PC-9 (cell line): ENCODE measurements at regions not wholly inside any gene's neighbourhood (a gene's known extent, or its start where the extent isn't known, plus 50 kb on each side); places are given as distances from the start of the nearest gene placed in this dataset.

Source experiments
- BruUV-seq: library from RNA; stranded (reverse); fragments of 400-500 nt; replicated peaks from 2 replicates; lab custom pipeline; 2021; lab: Mats Ljungman, UMichigan
- CTCF ChIA-PET: fragments of 300-600 bp; sonication (Branson Sonifier 250); formaldehyde crosslinking; loops from one replicate; lab custom pipeline; 2022; ENCODE audit warnings: antibody characterized with exemption; lab: Charles Lee
- POLR2A ChIA-PET: fragments of 300-600 bp; sonication (Branson Sonifier 250); formaldehyde crosslinking; loops from one replicate; lab custom pipeline; 2022; ENCODE audit warnings: antibody characterized with exemption; ENCODE audit not compliant: unreplicated experiment; lab: Charles Lee
- DNase-seq, 2 experiments: peaks; one replicate each; pipeline versions ENCODE4 v3.0.0 to v3.0.0-alpha.2; 2015 to 2022; ENCODE audit warnings: mixed read lengths in 1 of 2
- H2AFZ ChIP-seq: fragments of 200-600 bp; sonication (generic); 2 replicates; pipeline ENCODE4 v1.8.1; 2017; ENCODE audit warnings: antibody characterized with exemption
- H3F3A ChIP-seq: fragments of 200-600 bp; sonication (generic); 2 replicates; pipeline ENCODE4 v1.8.1; 2017; ENCODE audit warnings: antibody characterized with exemption, mild to moderate bottlenecking, low read depth; ENCODE audit not compliant: insufficient read depth
- H3K27ac ChIP-seq: fragments of 200-600 bp; sonication (generic); 2 replicates; pipeline ENCODE4 v1.6.1; 2016; ENCODE audit warnings: mixed run types
- H3K27me3 ChIP-seq: fragments of 200-600 bp; sonication (generic); 2 replicates; pipeline ENCODE4 v1.6.1; 2016; ENCODE audit warnings: low read depth, mixed run types; ENCODE audit not compliant: insufficient read depth
- H3K36me3 ChIP-seq: fragments of 200-600 bp; sonication (generic); 2 replicates; pipeline ENCODE4 v1.6.1; 2016; ENCODE audit warnings: low read depth, mixed run types
- H3K4me1 ChIP-seq: fragments of 200-600 bp; sonication (generic); replicated peaks from 2 replicates; pipeline ENCODE4 v1.6.1; 2016; ENCODE audit warnings: mixed run types; ENCODE audit not compliant: insufficient read depth
- H3K4me2 ChIP-seq: fragments of 200-600 bp; sonication (generic); 2 replicates; pipeline ENCODE4 v1.6.1; 2017; ENCODE audit warnings: mixed run types
- H3K4me3 ChIP-seq: fragments of 200-600 bp; sonication (generic); 2 replicates; pipeline ENCODE4 v1.6.1; 2016; ENCODE audit warnings: mixed run types
- H3K79me2 ChIP-seq: fragments of 200-600 bp; sonication (generic); 2 replicates; pipeline ENCODE4 v1.6.1; 2017; ENCODE audit warnings: low read depth, mixed run types
- H3K9me2 ChIP-seq: fragments of 200-600 bp; sonication (generic); 2 replicates; pipeline ENCODE4 v1.8.1; 2017; ENCODE audit warnings: mild to moderate bottlenecking; ENCODE audit not compliant: insufficient read depth
- H3K9me3 ChIP-seq: fragments of 200-600 bp; sonication (generic); 2 replicates; pipeline ENCODE4 v1.8.1; 2016; ENCODE audit warnings: low read depth; ENCODE audit not compliant: insufficient read depth
- H4K20me1 ChIP-seq: fragments of 200-600 bp; sonication (generic); 2 replicates; pipeline ENCODE4 v1.8.1; 2017; ENCODE audit not compliant: insufficient read depth
- CTCF ChIP-seq: fragments of 200-600 bp; sonication (generic); conservative IDR thresholded peaks from 2 replicates; pipeline ENCODE4 v1.6.1; 2017; ENCODE audit warnings: mixed run types, antibody characterized with exemption, mild to moderate bottlenecking, moderate library complexity
- EZH2 ChIP-seq: fragments of 200-600 bp; sonication (generic); IDR thresholded peaks from 2 replicates; pipeline ENCODE4 v1.8.0; 2017; ENCODE audit warnings: antibody characterized with exemption, low read depth
- intact Hi-C: fragments of 100-400 bp; cut with micrococcal nuclease; formaldehyde crosslinking; loops from one replicate; pipeline ENCODE4 v1.10.0; 2022; ENCODE audit not compliant: unreplicated experiment

- intact Hi-C loops = no loop called here
- Histone ChIP-seq H2AFZ (no peak overlapping the region), H3K4me2 (no peak overlapping the region), H3K4me1 (no peaks in the 10 kb centered on the region), H3K4me3 (no peak overlapping the region), H3K27ac (no peak overlapping the region), H3K9me3 (no peaks in the 10 kb centered on the region), H3K27me3 (no peaks in the 10 kb centered on the region), H3F3A (no peaks in the 10 kb centered on the region), H3K36me3 (no peaks in the 10 kb centered on the region), H3K79me2 (no peaks in the 10 kb centered on the region), H4K20me1 (no peaks in the 10 kb centered on the region; the same call in 1 of the 2 replicates), H3K9me2 (0 out of 2 replicates have a peak, but pooled peaks cover 3% of the 10 kb centered on the region)
- no TSS peak for BruUV-seq
- TF ChIP-seq CTCF (no peak), EZH2 (no peak)
- POLR2A ChIA-PET = interaction anchor here (0.6 kb wide), 1 partner anchor 438 kb away, joined by 3 read pairs; no protein-coding TSS in a partner anchor
- CTCF ChIA-PET = no interaction called here
- DNase-seq = no peak
Observed at GRCh38 chr6:98636941-98637340, 197.4 kb upstream of the POU3F2 start.

- H2AFZ ChIP-seq = no peak overlapping the region
- POLR2A ChIA-PET = no interaction called here
- CTCF ChIA-PET = no interaction called here
- TF ChIP-seq EZH2 (no peak), CTCF (no peak)
- H3K79me2 ChIP-seq = no peaks in the 10 kb centered on the region
- 0 out of 2 replicates have a peak, but pooled peaks cover 3% of the 10 kb centered on the region for H3K9me2 ChIP-seq
- BruUV-seq = no TSS peak
- no peaks in the 10 kb centered on the region for H3K27me3 ChIP-seq
- no peaks in the 10 kb centered on the region for H3K4me1 ChIP-seq
- H3K4me3 ChIP-seq = no peak overlapping the region
- H3F3A ChIP-seq = no peaks in the 10 kb centered on the region
- DNase-seq = no peak
- H3K9me3 ChIP-seq = no peaks in the 10 kb centered on the region
- no peak overlapping the region for H3K4me2 ChIP-seq
- no peaks in the 10 kb centered on the region; the same call in 1 of the 2 replicates for H4K20me1 ChIP-seq
- no peak overlapping the region for H3K27ac ChIP-seq
- no peaks in the 10 kb centered on the region for H3K36me3 ChIP-seq
- intact Hi-C loops = no loop called here
Observed at GRCh38 chr6:98639089-98639635, 195.2 kb upstream of the POU3F2 start.

- H3K4me3 ChIP-seq = no peak overlapping the region
- BruUV-seq = no TSS peak
- no peak for DNase-seq
- H4K20me1 ChIP-seq = no peaks in the 10 kb centered on the region; the same call in 1 of the 2 replicates
- POLR2A ChIA-PET = no interaction called here
- no peak for TF ChIP-seq CTCF
- no peak for TF ChIP-seq EZH2
- H2AFZ ChIP-seq = no peak overlapping the region
- 0 out of 2 replicates have a peak, but pooled peaks cover 3% of the 10 kb centered on the region for H3K9me2 ChIP-seq
- H3K4me1 ChIP-seq = no peaks in the 10 kb centered on the region
- CTCF ChIA-PET = no interaction called here
- no peak overlapping the region for H3K4me2 ChIP-seq
- H3K79me2 ChIP-seq = no peaks in the 10 kb centered on the region
- no peaks in the 10 kb centered on the region for H3K36me3 ChIP-seq
- no peaks in the 10 kb centered on the region for H3K27me3 ChIP-seq
- H3K9me3 ChIP-seq = no peaks in the 10 kb centered on the region
- intact Hi-C loops = no loop called here
- no peaks in the 10 kb centered on the region for H3F3A ChIP-seq
- no peak overlapping the region for H3K27ac ChIP-seq
Observed at GRCh38 chr6:98640366-98640765, 194.0 kb upstream of the POU3F2 start.
